Medulla oblongata (tissue), 1 donor: ENCODE measurements at regions not wholly inside any gene's neighbourhood (a gene's known extent, or its start where the extent isn't known, plus 50 kb on each side); places are given as distances from the start of the nearest gene placed in this dataset.
A peak's percentile ranks its signal among the peaks of the same experiment; 100 is the strongest.

Experiments used
- DNase-seq: peaks from one replicate; pipeline ENCODE4 v3.0.0-alpha.2; 2015; ENCODE audit errors: extremely low spot score

GRCh38 chr20:58600756-58601155, 50.3 kb upstream of the STX16 start:
- DNase-seq, result no peak

GRCh38 chr20:58599966-58600365, 51.1 kb upstream of the STX16 start:
- no peak for DNase-seq

DNA sequence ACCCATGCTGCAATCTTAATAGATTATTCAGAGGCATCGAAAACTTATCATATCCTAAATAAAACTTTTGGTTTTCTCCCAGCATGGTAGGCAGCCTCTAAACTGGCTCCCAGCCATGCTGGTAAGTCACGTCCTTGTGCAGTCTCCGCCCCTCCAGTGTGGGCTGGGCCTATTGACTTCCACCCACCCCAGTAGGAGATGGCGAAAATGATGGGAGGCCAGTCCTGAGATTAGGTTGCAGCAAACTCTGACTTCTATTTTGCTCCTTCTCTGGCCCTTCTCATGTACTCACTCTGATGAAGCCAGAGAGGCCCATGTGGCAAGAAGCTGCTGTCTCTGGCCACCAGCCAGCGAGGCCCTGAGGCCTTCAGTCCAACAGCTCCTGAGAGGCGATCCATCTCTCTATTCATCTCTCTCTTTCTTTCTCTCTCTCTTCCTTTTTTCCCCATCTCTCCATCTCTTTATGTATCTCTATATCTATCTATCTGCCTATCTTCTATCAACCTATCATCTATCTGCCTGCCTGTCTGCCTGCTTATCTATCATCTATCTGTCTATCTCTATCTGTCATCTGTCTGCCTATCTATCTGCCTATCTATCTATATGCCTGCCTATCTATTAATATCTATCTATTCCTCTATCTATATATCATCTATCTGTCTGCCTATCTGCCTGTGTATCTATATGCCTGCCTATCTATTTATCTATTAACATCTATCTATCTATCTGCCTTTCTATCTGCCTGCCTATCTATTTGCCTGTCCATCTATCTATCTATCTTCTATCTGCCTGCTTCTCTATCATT, 52.7 kb upstream of the STX16 start:
- DNase-seq, result peak; percentile 23

DNA sequence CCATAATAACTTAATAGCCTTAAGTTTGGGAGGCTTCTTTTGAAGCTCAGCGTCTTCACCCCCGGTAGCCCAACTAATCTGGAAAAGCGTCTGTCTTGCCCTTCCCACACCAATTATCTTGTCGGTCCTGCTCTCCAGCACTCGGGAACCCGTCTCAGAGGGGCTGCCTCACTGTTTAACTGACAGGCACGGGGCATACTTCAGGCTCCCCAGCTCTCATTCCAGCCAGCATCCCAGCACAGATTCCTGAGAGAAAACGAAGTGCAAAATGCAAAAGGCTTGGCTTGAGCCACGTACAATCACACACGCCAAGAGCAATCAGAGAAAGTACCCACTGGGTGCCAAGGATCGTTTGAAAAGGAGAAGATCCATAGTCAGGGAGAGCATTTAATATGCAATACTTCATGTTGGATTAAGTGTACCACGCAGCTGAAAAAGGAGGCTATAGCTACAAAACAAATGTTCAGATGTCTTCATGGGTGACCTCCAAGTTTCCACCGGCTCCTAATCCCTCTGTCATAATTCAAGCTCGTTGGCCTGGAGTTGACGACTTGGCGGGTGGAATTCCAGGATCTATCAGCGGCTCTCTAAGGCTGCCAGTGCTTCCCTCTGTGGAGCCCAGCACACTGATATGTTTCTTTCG, 53.7 kb upstream of the STX16 start:
- DNase-seq, result no peak

DNA sequence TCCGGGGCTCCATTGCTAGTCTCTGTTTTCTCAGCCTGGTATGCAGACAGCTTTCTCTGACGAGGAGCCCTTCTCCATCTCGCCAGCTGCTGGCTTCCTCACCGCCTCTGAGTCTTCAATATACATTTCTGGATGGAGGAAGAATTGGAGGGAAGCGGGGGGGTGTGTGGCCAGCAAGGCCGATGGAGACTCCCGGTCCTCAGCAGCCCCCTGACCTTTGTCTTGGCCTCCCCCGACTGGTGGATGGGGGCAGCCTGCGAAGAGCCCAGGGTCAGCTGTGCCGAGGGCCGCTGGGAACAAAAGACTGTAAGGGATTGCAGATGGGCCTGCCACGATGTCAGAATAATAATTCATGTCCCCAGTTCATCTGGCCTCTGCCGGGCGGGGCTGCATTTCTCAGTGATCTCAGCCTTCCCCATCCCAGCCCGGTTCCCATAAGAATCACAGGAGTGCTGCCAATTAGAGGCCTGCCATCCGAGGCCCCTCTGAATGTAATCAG, 54.3 kb upstream of the STX16 start:
- peak; percentile 5 for DNase-seq

- no peak for DNase-seq
Observed at GRCh38 chr20:58596244-58596643, 54.8 kb upstream of the STX16 start.

- DNase-seq, result no peak
Observed at GRCh38 chr20:58595167-58595566, 55.9 kb upstream of the STX16 start.

GRCh38 chr20:58593880-58594638, 57.0 kb upstream of the STX16 start:
- no peak for DNase-seq

GRCh38 chr20:58592076-58592695, 58.9 kb upstream of the STX16 start:
- DNase-seq, result no peak

GRCh38 chr20:58590679-58591473, 60.2 kb upstream of the STX16 start:
- no peak for DNase-seq

GRCh38 chr20:58587467-58587866, 63.6 kb upstream of the STX16 start:
- DNase-seq, result no peak

- DNase-seq, result no peak
Observed at GRCh38 chr20:58586565-58587093, 64.5 kb upstream of the STX16 start.

DNA sequence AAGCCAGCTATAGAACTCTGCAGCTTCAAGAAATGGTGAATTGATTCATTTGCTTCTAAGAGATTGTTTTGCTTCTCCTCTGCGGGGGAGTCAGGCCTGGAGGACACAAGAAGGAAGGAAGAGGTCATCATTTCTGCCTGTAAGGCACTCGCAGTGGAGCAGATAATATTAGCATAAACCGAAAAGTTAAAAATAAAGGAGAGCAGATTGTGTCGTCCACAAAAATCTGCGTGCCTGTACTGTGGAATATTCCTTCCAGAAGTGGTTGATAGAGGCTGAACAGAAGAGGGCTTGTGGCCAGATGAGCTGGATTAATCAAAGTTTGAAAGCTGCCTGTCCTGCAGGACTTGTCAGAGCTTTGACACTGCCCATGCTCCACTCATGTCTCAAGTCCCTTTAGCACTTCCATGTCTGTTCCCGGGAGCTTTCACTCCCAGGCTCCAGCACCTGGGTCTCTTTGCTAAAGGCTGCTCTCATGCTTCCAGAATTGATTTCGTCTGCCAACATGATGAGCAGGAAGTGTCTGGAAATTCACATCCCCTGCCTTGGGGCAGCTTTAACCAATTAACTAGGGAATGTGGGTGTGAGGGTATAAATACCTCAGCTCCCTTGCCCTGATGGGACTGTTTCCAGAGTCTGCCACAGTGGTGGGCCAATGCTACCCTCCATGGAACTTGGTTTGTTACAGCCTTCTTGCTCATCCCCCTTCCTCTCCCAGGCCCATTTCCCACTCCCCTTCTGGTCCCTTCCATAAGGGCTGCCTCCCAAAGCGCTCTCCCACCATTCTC, 65.1 kb upstream of the STX16 start:
- DNase-seq, result no peak

DNA sequence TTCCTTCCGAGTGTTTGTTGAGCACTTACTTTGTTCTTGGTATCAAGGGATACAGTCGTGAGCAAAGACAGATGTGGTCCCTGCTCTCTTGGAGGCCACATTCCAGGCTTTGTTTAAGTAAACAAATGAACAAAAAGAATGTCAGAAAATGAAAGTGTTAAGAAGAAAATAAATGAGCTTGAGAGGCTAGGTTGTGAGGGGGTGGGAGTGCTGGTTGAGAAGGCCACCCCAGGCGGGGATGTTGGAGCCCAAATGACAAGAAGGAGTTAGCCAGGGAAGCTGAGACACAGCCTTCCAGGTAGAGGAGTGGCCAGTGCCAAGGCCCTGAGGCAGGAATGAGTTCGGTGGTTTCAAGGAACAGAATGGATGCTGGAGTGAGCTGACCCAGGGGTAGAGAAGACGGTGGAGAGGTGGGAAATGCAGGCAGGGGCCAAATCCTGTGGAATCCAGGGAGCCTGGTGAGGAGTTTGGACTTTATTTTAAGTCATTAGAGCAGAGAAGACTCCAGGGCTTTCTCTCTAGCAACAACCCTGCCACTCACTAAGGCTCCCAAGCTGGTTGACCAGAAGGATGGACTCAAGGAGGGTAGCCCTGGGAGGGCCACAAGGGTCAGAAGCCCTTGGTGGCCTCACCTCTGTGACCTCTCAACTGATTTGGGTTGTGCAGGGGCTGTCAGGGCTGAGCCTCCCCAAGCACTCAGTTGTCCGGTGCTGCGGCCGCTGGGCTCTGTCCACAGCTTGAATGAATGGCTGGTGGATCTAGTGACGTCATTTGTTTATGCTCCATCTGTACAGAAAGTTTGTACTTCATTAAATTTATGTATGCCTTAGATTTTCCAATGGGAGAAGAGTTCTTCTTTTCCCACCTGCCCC, 66.0 kb upstream of the STX16 start:
- no peak for DNase-seq

DNA sequence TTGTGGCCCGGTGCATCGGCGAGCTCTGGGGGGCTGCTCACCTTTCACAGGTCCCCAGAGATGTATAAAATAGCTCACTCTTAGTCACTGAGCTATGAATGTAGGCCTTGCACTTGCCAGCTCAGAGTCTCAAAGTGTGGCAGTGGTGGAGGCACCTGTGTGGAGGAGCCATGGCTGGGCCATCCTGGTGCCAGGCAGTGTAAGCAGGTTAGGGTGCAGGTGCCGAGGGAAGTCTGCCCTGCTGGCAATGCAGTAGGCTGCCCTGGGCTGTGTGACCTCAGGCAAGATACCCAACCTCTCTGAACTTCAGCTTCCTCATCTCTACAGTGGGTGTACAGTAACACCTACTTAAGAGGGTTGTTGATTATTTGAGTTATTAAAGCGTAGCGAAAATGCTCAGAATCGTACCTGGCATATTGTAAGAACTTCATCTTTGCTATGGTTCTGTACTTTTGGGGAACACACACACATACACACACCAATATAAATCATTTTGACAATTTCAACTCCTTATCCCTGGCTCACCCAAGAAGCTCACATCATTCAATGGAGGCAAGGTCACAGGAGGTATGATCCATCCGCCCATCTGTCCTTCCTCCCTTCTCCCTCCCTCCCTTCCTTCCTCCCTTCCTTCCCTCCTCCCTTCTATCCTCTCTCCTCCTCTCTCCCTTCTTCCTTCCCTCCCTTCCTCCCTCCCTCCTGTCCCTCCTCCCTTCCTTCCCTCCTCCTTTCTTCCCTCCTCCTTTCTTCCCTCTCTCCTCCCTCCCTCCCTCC, 66.8 kb upstream of the STX16 start:
- DNase-seq, result no peak

GRCh38 chr20:58583586-58583985, 67.5 kb upstream of the STX16 start:
- DNase-seq, result no peak

DNA sequence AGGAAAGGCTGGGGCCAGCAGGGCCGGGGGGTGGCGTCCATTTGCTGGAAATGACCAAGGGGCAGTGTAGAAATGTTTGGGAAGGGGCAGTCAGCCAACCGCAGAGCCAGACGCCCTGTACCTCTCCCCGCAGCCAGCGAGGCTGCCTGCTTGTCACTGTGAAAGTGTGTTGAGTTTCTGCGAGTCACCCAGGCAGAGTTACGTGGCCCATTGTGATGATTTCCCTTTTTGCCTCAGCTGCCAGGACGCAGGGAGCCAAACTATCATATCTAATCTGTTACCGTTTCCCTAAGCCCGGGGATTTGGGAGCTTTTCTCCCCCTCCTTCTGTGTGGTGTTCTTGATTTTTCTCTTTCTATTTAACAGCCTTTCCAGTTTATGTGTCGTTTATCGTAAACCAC, 67.9 kb upstream of the STX16 start:
- no peak for DNase-seq

- no peak for DNase-seq
Observed at GRCh38 chr20:58580474-58580835, 65.3 kb upstream of the APCDD1L start.
